DND-41 (cell line): ENCODE measurements at regions not wholly inside any gene's neighbourhood (a gene's known extent, or its start where the extent isn't known, plus 50 kb on each side); places are given as distances from the start of the nearest gene placed in this dataset.

Source experiments
- ATAC-seq: fragments of 200-7000 bp; cut with Tn5 transposase; 3 replicates; pipeline ENCODE4 v1.9.1; 2021; ENCODE audit warnings: low read depth; ENCODE audit not compliant: insufficient read depth
- DNase-seq: peaks from one replicate; pipeline ENCODE4 v3.0.0-alpha.2; 2020
- H2AFZ ChIP-seq: 2 replicates; pipeline ENCODE4 v1.6.0; 2012; ENCODE audit warnings: low read depth, low read length
- H3K27ac ChIP-seq: 2 replicates; pipeline ENCODE4 v1.5.1; 2012; ENCODE audit warnings: low read length, inconsistent platforms
- H3K27me3 ChIP-seq: fragments of 200-600 bp; sonication (generic); 2 replicates; pipeline ENCODE4 v1.6.0; 2012; ENCODE audit warnings: low read length, mild to moderate bottlenecking, inconsistent platforms; ENCODE audit not compliant: insufficient read depth, poor library complexity
- H3K36me3 ChIP-seq: 2 replicates; pipeline ENCODE4 v1.5.1; 2012; ENCODE audit warnings: low read length, inconsistent platforms; ENCODE audit not compliant: insufficient read depth
- H3K4me1 ChIP-seq: 2 replicates; pipeline ENCODE4 v1.5.1; 2012; ENCODE audit warnings: mild to moderate bottlenecking, low read length; ENCODE audit not compliant: insufficient read depth
- H3K4me2 ChIP-seq: 2 replicates; pipeline ENCODE4 v1.6.0; 2012; ENCODE audit warnings: mild to moderate bottlenecking, moderate library complexity, low read length, inconsistent platforms; ENCODE audit not compliant: insufficient read depth
- H3K4me3 ChIP-seq, 2 experiments: fragments of 200-600 bp in 1 of 2; shearing (Covaris generic) in 1 of 2; 2 replicates each; pipeline ENCODE4 v1.5.1; 2012 to 2016; ENCODE audit warnings: inconsistent platforms in 2 of 2, low read length in 2 of 2, mild to moderate bottlenecking in 2 of 2, low read depth in 1 of 2, moderate library complexity in 1 of 2
- H3K79me2 ChIP-seq: 2 replicates; pipeline ENCODE4 v1.6.0; 2012; ENCODE audit warnings: low read length, inconsistent platforms; ENCODE audit not compliant: insufficient read depth
- H3K9ac ChIP-seq: 2 replicates; pipeline ENCODE4 v1.6.0; 2012; ENCODE audit warnings: low read depth, mild to moderate bottlenecking, inconsistent platforms, low read length, moderate library complexity
- H3K9me3 ChIP-seq: 2 replicates; pipeline ENCODE4 v1.5.1; 2012; ENCODE audit warnings: low read length, moderate library complexity, mild to moderate bottlenecking, inconsistent platforms; ENCODE audit not compliant: insufficient read depth, severe bottlenecking
- H4K20me1 ChIP-seq: 2 replicates; pipeline ENCODE4 v1.6.0; 2012; ENCODE audit warnings: low read length; ENCODE audit not compliant: insufficient read depth
- CTCF ChIP-seq: IDR thresholded peaks from 2 replicates; pipeline ENCODE4 v1.5.1; 2012; ENCODE audit warnings: borderline replicate concordance, low read length, moderate library complexity, mild to moderate bottlenecking; ENCODE audit not compliant: poor library complexity, severe bottlenecking; ENCODE audit errors: extremely low read depth
- EZH2 ChIP-seq: IDR thresholded peaks from 3 replicates; pipeline ENCODE4 v1.6.1; 2012; ENCODE audit warnings: borderline replicate concordance, low read depth, mild to moderate bottlenecking, moderate library complexity, low read length, inconsistent platforms; ENCODE audit not compliant: severe bottlenecking

GRCh38 chr21:35511696-35512162, 462.6 kb upstream of the RUNX1 start:
- ATAC-seq (no peak), DNase-seq (no peak)
- Histone ChIP-seq H3K9ac (no peak overlapping the region), H3K36me3 (no peaks in the 10 kb centered on the region), H2AFZ (no peak overlapping the region), H3K4me3 (no peak overlapping the region), H3K9me3 (no peaks in the 10 kb centered on the region), H4K20me1 (no peaks in the 10 kb centered on the region), H3K79me2 (no peaks in the 10 kb centered on the region), H3K4me2 (no peak overlapping the region), H3K4me1 (peaks cover 53% of the 10 kb centered on the region), H3K27me3 (no peaks in the 10 kb centered on the region), H3K27ac (0 out of 2 replicates have a peak overlapping the region, but pooled peaks have one; percentile 29)
- TF ChIP-seq CTCF (no peak), EZH2 (no peak)

GRCh38 chr21:35510957-35511695, 462.0 kb upstream of the RUNX1 start:
- Histone ChIP-seq H3K79me2 (no peaks in the 10 kb centered on the region), H3K4me1 (peaks cover 59% of the 10 kb centered on the region), H3K27me3 (no peaks in the 10 kb centered on the region), H3K27ac (peak overlapping the region; percentile 11; the same call in 1 of the 2 replicates), H2AFZ (no peak overlapping the region), H3K4me2 (no peak overlapping the region), H3K9ac (no peak overlapping the region), H4K20me1 (no peaks in the 10 kb centered on the region), H3K4me3 (no peak overlapping the region), H3K36me3 (no peaks in the 10 kb centered on the region), H3K9me3 (no peaks in the 10 kb centered on the region)
- DNase-seq = no peak
- no peak for ATAC-seq
- TF ChIP-seq EZH2 (no peak), CTCF (no peak)

DNA sequence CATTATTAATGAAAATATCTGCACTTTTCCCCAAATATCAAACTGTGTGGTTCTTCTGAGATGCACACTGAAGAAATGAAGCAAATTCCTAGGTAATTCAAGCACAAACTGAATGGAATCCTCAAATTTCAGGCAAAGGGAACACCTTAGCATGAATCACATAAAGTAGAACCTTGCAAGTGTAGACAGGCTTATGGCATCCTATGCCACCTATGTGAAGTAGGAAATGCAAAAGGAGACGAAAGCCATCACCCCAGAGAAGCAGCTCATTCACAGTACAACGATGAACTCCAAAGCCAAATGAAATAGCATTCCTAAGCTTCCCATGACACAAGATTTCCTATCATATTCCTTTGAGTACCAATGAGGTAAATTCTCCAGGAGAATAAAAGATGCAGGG, 461.2 kb upstream of the RUNX1 start:
- H3K4me3 ChIP-seq = no peak overlapping the region
- no peaks in the 10 kb centered on the region for H3K27me3 ChIP-seq
- H3K9ac ChIP-seq = no peak overlapping the region
- no peak overlapping the region for H2AFZ ChIP-seq
- H3K9me3 ChIP-seq = no peaks in the 10 kb centered on the region
- H3K4me2 ChIP-seq = no peak overlapping the region
- no peak for TF ChIP-seq EZH2
- ATAC-seq (no peak), DNase-seq (no peak)
- H4K20me1 ChIP-seq = no peaks in the 10 kb centered on the region
- peak overlapping the region; percentile 63; the same call in 1 of the 2 replicates for H3K27ac ChIP-seq
- H3K79me2 ChIP-seq = no peaks in the 10 kb centered on the region
- H3K4me1 ChIP-seq = peaks cover 67% of the 10 kb centered on the region
- no peaks in the 10 kb centered on the region for H3K36me3 ChIP-seq

DNA sequence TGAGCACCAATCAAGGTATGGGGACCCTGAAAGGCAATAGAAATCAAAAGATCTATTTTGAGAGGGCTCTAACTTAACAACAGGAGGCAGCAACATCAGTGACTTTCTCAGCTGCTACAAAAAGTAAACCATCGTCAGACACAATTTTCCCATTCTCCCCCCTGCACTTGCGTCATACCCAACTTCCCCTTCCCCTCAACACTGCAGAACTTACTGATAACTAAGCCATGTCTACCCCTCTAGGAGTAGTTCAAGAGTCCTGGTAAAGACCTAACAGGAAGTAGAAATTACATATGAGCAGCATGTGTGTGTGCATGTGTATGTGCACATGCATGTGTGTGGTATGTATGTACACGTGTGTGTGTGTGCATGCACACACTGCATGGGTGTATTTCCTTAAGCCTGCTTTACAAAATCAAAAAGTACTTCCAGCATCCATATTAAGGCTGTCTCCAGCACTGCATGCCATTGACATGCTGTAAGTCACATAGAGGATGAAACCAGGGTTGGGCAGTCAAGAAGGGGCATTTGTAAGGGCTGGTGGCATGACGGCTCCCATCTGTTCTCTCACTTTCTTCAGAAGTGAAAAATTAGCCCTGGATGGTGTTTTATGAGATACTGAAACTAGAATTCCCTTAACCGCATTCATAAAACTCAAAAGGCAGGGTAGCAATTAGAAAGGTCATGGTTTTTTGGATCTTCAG, 460.1 kb upstream of the RUNX1 start:
- Histone ChIP-seq H3K27ac (peak overlapping the region; percentile 63), H3K27me3 (no peaks in the 10 kb centered on the region), H4K20me1 (no peaks in the 10 kb centered on the region), H3K4me1 (peaks cover 78% of the 10 kb centered on the region), H3K9ac (no peak overlapping the region), H3K4me3 (no peak overlapping the region), H3K9me3 (no peaks in the 10 kb centered on the region), H2AFZ (peak overlapping the region; percentile 15; the same call in 1 of the 2 replicates), H3K79me2 (no peaks in the 10 kb centered on the region), H3K4me2 (no peak overlapping the region), H3K36me3 (no peaks in the 10 kb centered on the region)
- TF ChIP-seq CTCF (no peak), EZH2 (no peak)
- DNase-seq = no peak
- no peak for ATAC-seq
